Right hindlimb (tissue), 1 donor: ENCODE measurements at regions not wholly inside any gene's neighbourhood (a gene's known extent, or its start where the extent isn't known, plus 50 kb on each side); places are given as distances from the start of the nearest gene placed in this dataset.

Experiments used
- DNase-seq: peaks from one replicate; pipeline ENCODE4 v3.0.0-alpha.2; 2018

- DNase-seq = no peak
These were observed 377.6 kb downstream of the DNAH5 start for GRCh38 chr5:13566871-13567339.

- no peak for DNase-seq
These were observed 386.1 kb downstream of the DNAH5 start for GRCh38 chr5:13558408-13558807.

- DNase-seq = peak; percentile 26
These were observed 390.6 kb downstream of the DNAH5 start for GRCh38 chr5:13553896-13554295.

GRCh38 chr5:13552361-13552760, 392.1 kb downstream of the DNAH5 start:
- DNase-seq = no peak

- DNase-seq = no peak
These were observed 392.8 kb downstream of the DNAH5 start for GRCh38 chr5:13551645-13552044.

- no peak for DNase-seq
These were observed 404.2 kb downstream of the DNAH5 start for GRCh38 chr5:13540168-13540750.

- no peak for DNase-seq
These were observed 407.6 kb downstream of the DNAH5 start for GRCh38 chr5:13536933-13537332.

GRCh38 chr5:13533833-13534232, 410.7 kb downstream of the DNAH5 start:
- DNase-seq = no peak

GRCh38 chr5:13529300-13529699, 415.2 kb downstream of the DNAH5 start:
- DNase-seq = no peak

- DNase-seq = no peak
These were observed 419.6 kb downstream of the DNAH5 start for GRCh38 chr5:13524936-13525335.

- no peak for DNase-seq
These were observed 425.4 kb downstream of the DNAH5 start for GRCh38 chr5:13519131-13519530.

GRCh38 chr5:13516195-13516594, 428.3 kb downstream of the DNAH5 start:
- DNase-seq = no peak

- no peak for DNase-seq
These were observed 433.0 kb downstream of the DNAH5 start for GRCh38 chr5:13511442-13511841.

GRCh38 chr5:13510616-13511015, 433.9 kb downstream of the DNAH5 start:
- DNase-seq = no peak

- DNase-seq = no peak
These were observed 435.9 kb downstream of the DNAH5 start for GRCh38 chr5:13508559-13508958.

GRCh38 chr5:13505326-13505725, 439.2 kb downstream of the DNAH5 start:
- DNase-seq = no peak

- no peak for DNase-seq
These were observed 441.5 kb downstream of the DNAH5 start for GRCh38 chr5:13503017-13503416.

GRCh38 chr5:13501176-13501575, 443.3 kb downstream of the DNAH5 start:
- no peak for DNase-seq

GRCh38 chr5:13498279-13498678, 446.2 kb downstream of the DNAH5 start:
- no peak for DNase-seq

- no peak for DNase-seq
These were observed 456.1 kb downstream of the DNAH5 start for GRCh38 chr5:13488254-13488931.

GRCh38 chr5:13480834-13481233, 463.7 kb downstream of the DNAH5 start:
- no peak for DNase-seq

- DNase-seq = peak; percentile 32
These were observed 465.5 kb downstream of the DNAH5 start for GRCh38 chr5:13478831-13479465.

- no peak for DNase-seq
These were observed 467.3 kb downstream of the DNAH5 start for GRCh38 chr5:13477118-13477737.

GRCh38 chr5:13472842-13473241, 471.6 kb downstream of the DNAH5 start:
- DNase-seq = no peak
